ENCODE measurements at regions not wholly inside any gene's neighbourhood (a gene's known extent, or its start where the extent isn't known, plus 50 kb on each side); places are given as distances from the start of the nearest gene placed in this dataset.

- TF ChIP-seq POLR2AphosphoS5 (IDR thresholded peaks at IDR 0.05; ENCODE audit: borderline replicate concordance, low read depth, low read length) (no peak), EZH2 (IDR thresholded peaks at IDR 0.05) (no peak)
These were observed 552.3 kb upstream of the GRM3 start for GRCh38 chr7:86091369-86091768.

All from SK-N-MC (cell line).